ENCODE measurements at regions not wholly inside any gene's neighbourhood (a gene's known extent, or its start where the extent isn't known, plus 50 kb on each side); places are given as distances from the start of the nearest gene placed in this dataset.

DNA sequence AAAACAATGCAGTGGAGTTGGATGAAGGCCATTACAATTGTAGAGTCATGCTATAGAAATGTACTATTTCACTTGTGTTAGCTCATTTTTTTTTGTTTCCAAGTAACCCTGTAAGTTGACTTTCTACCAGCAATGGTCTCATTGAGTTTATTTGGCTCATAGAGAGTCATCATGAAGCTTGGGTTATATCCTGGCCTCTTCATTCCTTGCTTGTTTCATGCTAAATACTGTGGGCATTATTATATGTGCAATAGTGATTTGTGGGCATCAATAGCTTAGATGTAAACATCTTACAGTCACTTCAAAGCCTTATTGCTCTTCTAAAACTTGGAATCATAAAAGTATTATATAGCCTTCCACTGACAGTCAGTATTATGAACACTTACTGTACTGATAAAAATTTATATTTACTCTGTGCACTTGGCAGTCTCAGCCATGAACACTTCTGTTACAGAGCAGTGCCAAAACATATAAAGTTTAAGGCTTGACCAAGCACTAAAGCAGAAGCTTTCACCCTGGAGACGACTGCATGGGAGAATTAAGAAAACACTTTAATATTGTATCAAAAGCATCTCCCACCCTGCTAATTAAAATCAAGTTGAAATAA, 751.2 kb downstream of the SATB2 start:
- no peak overlapping the region for H3K4me3 Mint-ChIP-seq
- POLR2A ChIA-PET: no interaction called here

DNA sequence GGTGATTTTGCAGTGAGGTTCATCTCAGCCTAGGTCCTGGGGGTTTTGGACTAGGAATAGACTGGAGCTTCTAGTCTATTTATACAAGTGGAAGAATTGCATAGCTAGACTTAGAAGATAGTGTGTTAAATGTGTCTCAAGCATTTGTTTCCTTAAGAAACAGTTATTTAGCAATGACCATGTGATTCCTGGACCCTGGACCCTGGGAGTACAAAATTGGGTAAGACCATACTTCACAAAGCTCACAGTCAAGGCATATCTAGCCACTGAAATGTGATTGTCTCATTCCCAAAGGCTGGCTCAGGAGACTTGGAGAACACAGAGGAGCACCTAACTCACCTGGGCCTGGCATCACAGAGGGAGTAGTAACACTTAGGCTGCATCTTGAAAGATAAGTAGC, 754.5 kb downstream of the SATB2 start:
- H3K27me3 Mint-ChIP-seq: no peaks in the 10 kb centered on the region
- Histone ChIP-seq H3K9me3 (ENCODE audit: control insufficient read depth in 1 of 2, insufficient read depth in 1 of 2, low read length in 2 of 2) (no peaks in the 10 kb centered on the region), H3K36me3 (ENCODE audit: insufficient read depth, low read length) (no peaks in the 10 kb centered on the region), H3K27me3 (ENCODE audit: control insufficient read depth in 1 of 2, insufficient read depth in 2 of 2, low read length in 2 of 2) (no peaks in the 10 kb centered on the region), H3K4me3 (ENCODE audit: low read length) (no peak overlapping the region), H3K4me1 (ENCODE audit: insufficient read depth, low read length) (no peaks in the 10 kb centered on the region), H3K27ac (ENCODE audit: low read depth in 1 of 2, low read length in 2 of 2) (no peak overlapping the region)
- H3K4me3 Mint-ChIP-seq: no peak overlapping the region
- no peaks in the 10 kb centered on the region for H3K4me1 Mint-ChIP-seq (ENCODE audit: low read depth)
- H3K9me3 Mint-ChIP-seq: no peaks in the 10 kb centered on the region
- DNase-seq: no peak
- TF ChIP-seq, protein P1, sequence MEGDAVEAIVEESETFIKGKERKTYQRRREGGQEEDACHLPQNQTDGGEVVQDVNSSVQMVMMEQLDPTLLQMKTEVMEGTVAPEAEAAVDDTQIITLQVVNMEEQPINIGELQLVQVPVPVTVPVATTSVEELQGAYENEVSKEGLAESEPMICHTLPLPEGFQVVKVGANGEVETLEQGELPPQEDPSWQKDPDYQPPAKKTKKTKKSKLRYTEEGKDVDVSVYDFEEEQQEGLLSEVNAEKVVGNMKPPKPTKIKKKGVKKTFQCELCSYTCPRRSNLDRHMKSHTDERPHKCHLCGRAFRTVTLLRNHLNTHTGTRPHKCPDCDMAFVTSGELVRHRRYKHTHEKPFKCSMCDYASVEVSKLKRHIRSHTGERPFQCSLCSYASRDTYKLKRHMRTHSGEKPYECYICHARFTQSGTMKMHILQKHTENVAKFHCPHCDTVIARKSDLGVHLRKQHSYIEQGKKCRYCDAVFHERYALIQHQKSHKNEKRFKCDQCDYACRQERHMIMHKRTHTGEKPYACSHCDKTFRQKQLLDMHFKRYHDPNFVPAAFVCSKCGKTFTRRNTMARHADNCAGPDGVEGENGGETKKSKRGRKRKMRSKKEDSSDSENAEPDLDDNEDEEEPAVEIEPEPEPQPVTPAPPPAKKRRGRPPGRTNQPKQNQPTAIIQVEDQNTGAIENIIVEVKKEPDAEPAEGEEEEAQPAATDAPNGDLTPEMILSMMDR (IDR thresholded peaks at IDR 0.05): no peak
- ChIA-PET POLR2A (no interaction called here), CTCF (no interaction called here)
- H3K36me3 Mint-ChIP-seq (ENCODE audit: low read depth): no peaks in the 10 kb centered on the region
- ATAC-seq (ENCODE audit: poor library complexity): no peak
- no peak overlapping the region for H3K27ac Mint-ChIP-seq
- intact Hi-C loops (cut with DNase I, micrococcal nuclease): no loop called here

More for the DNA sequence above, 751.2 kb downstream of the SATB2 start:
- Histone ChIP-seq H3K27ac (ENCODE audit: low read depth in 1 of 2, low read length in 2 of 2) (no peak overlapping the region), H3K9me3 (ENCODE audit: control insufficient read depth in 1 of 2, insufficient read depth in 1 of 2, low read length in 2 of 2) (no peaks in the 10 kb centered on the region), H3K4me1 (ENCODE audit: insufficient read depth, low read length) (no peaks in the 10 kb centered on the region), H3K4me3 (ENCODE audit: low read length) (no peak overlapping the region), H3K36me3 (ENCODE audit: insufficient read depth, low read length) (no peaks in the 10 kb centered on the region), H3K27me3 (ENCODE audit: control insufficient read depth in 1 of 2, insufficient read depth in 2 of 2, low read length in 2 of 2) (no peaks in the 10 kb centered on the region)
- CTCF ChIA-PET: no interaction called here
- intact Hi-C loops (cut with DNase I, micrococcal nuclease): no loop called here
- Mint-ChIP-seq H3K27me3 (no peaks in the 10 kb centered on the region), H3K27ac (no peak overlapping the region), H3K4me1 (ENCODE audit: low read depth) (no peaks in the 10 kb centered on the region), H3K36me3 (ENCODE audit: low read depth) (no peaks in the 10 kb centered on the region), H3K9me3 (no peaks in the 10 kb centered on the region)
- DNase-seq: no peak
- TF ChIP-seq, protein P1 (IDR thresholded peaks at IDR 0.05): no peak
- ATAC-seq (ENCODE audit: poor library complexity): no peak

DNA sequence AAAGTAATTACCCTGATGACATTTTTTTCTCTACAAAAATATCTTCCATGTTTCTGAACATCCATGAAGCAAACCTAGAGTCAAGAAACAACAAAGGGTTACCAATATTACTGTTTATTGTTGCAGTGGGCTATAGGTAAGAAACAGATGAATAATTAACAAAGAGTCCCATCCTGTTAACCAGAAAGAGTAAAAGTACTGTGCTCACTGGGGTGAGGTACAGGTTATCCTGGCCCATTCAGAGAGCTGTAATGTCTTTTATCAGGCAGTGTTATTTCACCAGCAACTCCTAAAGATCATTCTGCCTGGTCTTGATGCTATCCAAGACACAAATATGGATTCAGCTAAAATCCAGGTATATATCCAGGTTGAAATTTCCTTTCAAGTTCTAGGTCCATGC, 754.9 kb downstream of the SATB2 start:
- TF ChIP-seq, protein P1 (IDR thresholded peaks at IDR 0.05): no peak
- Histone ChIP-seq H3K9me3 (ENCODE audit: control insufficient read depth in 1 of 2, insufficient read depth in 1 of 2, low read length in 2 of 2) (no peaks in the 10 kb centered on the region), H3K36me3 (ENCODE audit: insufficient read depth, low read length) (no peaks in the 10 kb centered on the region), H3K4me3 (ENCODE audit: low read length) (no peak overlapping the region), H3K27ac (ENCODE audit: low read depth in 1 of 2, low read length in 2 of 2) (no peak overlapping the region), H3K4me1 (ENCODE audit: insufficient read depth, low read length) (no peaks in the 10 kb centered on the region), H3K27me3 (ENCODE audit: control insufficient read depth in 1 of 2, insufficient read depth in 2 of 2, low read length in 2 of 2) (no peaks in the 10 kb centered on the region)
- H3K27me3 Mint-ChIP-seq: no peaks in the 10 kb centered on the region
- POLR2A ChIA-PET: no interaction called here
- no peaks in the 10 kb centered on the region for H3K36me3 Mint-ChIP-seq (ENCODE audit: low read depth)
- DNase-seq (no peak), ATAC-seq (ENCODE audit: poor library complexity) (no peak)
- no peak overlapping the region for H3K27ac Mint-ChIP-seq
- no peak overlapping the region for H3K4me3 Mint-ChIP-seq
- intact Hi-C loops (cut with DNase I, micrococcal nuclease): no loop called here
- H3K9me3 Mint-ChIP-seq: no peaks in the 10 kb centered on the region
- H3K4me1 Mint-ChIP-seq (ENCODE audit: low read depth): no peaks in the 10 kb centered on the region
- CTCF ChIA-PET: no interaction called here
